ENCODE measurements at regions not wholly inside any gene's neighbourhood (a gene's known extent, or its start where the extent isn't known, plus 50 kb on each side); places are given as distances from the start of the nearest gene placed in this dataset.

DNA sequence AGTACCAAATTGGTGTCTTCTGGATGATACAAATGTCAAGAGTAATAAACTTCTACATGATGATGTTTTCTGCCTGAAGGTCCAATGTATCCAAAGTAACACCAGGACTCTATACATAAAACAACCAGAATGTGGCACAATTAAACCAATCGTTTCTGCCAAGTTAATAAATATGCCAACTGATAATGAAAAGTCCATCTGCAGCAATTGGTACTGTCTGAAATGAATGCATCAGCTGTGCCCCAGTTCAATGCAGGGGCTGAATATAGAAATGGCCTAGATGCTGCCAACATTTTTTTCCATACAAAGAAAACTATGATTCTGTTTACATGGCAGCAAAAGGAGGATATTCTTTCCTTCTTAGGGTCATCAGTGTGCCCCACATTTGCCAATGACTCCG, 137.2 kb upstream of the LSM8 start (continued):
- TF ChIP-seq ZBTB4 (CRISPR knock-in tag; IDR thresholded peaks at IDR 0.05) (no peak), ZNF384 (IDR thresholded peaks at IDR 0.05; ENCODE audit: borderline replicate concordance, low read depth, low read length) (no peak), MXI1 (IDR thresholded peaks at IDR 0.05; ENCODE audit: low read depth, low read length) (no peak), WRNIP1 (IDR thresholded peaks at IDR 0.05; ENCODE audit: borderline replicate concordance, low read depth, low read length) (no peak)
- TF ChIP-seq, protein P1, sequence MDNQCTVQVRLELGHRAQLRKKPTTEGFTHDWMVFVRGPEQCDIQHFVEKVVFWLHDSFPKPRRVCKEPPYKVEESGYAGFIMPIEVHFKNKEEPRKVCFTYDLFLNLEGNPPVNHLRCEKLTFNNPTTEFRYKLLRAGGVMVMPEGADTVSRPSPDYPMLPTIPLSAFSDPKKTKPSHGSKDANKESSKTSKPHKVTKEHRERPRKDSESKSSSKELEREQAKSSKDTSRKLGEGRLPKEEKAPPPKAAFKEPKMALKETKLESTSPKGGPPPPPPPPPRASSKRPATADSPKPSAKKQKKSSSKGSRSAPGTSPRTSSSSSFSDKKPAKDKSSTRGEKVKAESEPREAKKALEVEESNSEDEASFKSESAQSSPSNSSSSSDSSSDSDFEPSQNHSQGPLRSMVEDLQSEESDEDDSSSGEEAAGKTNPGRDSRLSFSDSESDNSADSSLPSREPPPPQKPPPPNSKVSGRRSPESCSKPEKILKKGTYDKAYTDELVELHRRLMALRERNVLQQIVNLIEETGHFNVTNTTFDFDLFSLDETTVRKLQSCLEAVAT (IDR thresholded peaks at IDR 0.05): no peak

GRCh38 chr7:118052336-118052735, 131.6 kb upstream of the LSM8 start:
- H3K27ac ChIP-seq (ENCODE audit: control insufficient read depth, insufficient read depth): no peak overlapping the region

More at GRCh38 chr7:118052336-118052735, 131.6 kb upstream of the LSM8 start:
- FAIRE-seq: no peak
- TF ChIP-seq PAX5 (IDR thresholded peaks at IDR 0.05; ENCODE audit: borderline replicate concordance, low read depth, low read length) (no peak), RCOR1 (conservative IDR thresholded peaks at IDR 0.05; ENCODE audit: low read depth, low read length) (no peak), NFYA (IDR thresholded peaks at IDR 0.05; ENCODE audit: borderline replicate concordance, low read depth, low read length) (no peak), SIN3A (IDR thresholded peaks at IDR 0.05; ENCODE audit: low read depth, low read length) (no peak), FOXK2 (IDR thresholded peaks at IDR 0.05) (no peak), STAT3 (IDR thresholded peaks at IDR 0.05; ENCODE audit: low read depth, low read length) (no peak), IKZF1 (conservative IDR thresholded peaks at IDR 0.05) (no peak), CHD1 (IDR thresholded peaks at IDR 0.05; ENCODE audit: low read depth, low read length) (no peak), MYC (IDR thresholded peaks at IDR 0.05; ENCODE audit: insufficient read depth, insufficient read length, insufficient replicate concordance, low read length, severe bottlenecking) (no peak), TARDBP (IDR thresholded peaks at IDR 0.05; ENCODE audit: borderline replicate concordance) (no peak), POU2F2 (IDR thresholded peaks at IDR 0.05; ENCODE audit: borderline replicate concordance, low read depth, low read length) (no peak)
- whole genome bisulfite sequencing (ENCODE audit: insufficient coverage, insufficient replicate concordance, low lambda C conversion rate, missing lambda C conversion rate): 2% methylated on average over 6 of the region's 6 CpGs
- SMC1A ChIA-PET (ENCODE audit: uncharacterized antibody, unreplicated experiment): no interaction called here
- POLR2A ChIA-PET: no interaction called here
- Histone ChIP-seq H3K9ac (ENCODE audit: control insufficient read depth, insufficient read depth, low read length) (no peak overlapping the region), H3K36me3 (ENCODE audit: control insufficient read depth in 2 of 2, insufficient read depth in 2 of 2, low read length in 1 of 2) (no peaks in the 10 kb centered on the region), H3K4me1 (ENCODE audit: control insufficient read depth, insufficient read depth, low read length) (no peaks in the 10 kb centered on the region; the same call in 1 of the 2 replicates), H4K20me1 (ENCODE audit: control insufficient read depth, insufficient read depth) (no peaks in the 10 kb centered on the region), H3K4me3 (no peak overlapping the region), H2AFZ (ENCODE audit: control insufficient read depth, low read depth, low read length) (no peak overlapping the region), H3K4me2 (ENCODE audit: control insufficient read depth, insufficient read depth) (no peak overlapping the region), H3K9me3 (replicated peaks; ENCODE audit: control insufficient read depth, insufficient read depth, low read length) (no peaks in the 10 kb centered on the region), H3K79me2 (ENCODE audit: control insufficient read depth, insufficient read depth, low read length) (no peaks in the 10 kb centered on the region), H3K27me3 (replicated peaks in 1 of 2; ENCODE audit: control insufficient read depth in 2 of 2, insufficient read depth in 2 of 2, low read length in 1 of 2) (no peaks in the 10 kb centered on the region; a peak in 1 of 4 replicates)
- CTCF ChIA-PET: no interaction called here
- no TSS peak for BruUV-seq (replicated peaks)
- no peak for ATAC-seq
- DNase-seq (ENCODE audit: low read depth, low spot score): no peak
- intact Hi-C loops (cut with micrococcal nuclease; ENCODE audit: unreplicated experiment) (no loop called here), in situ Hi-C loops (cut with MboI) (no loop called here)
- RAD21 ChIA-PET (ENCODE audit: unreplicated experiment): no interaction called here
